BLaER1 (cell line): ENCODE measurements at regions not wholly inside any gene's neighbourhood (a gene's known extent, or its start where the extent isn't known, plus 50 kb on each side); places are given as distances from the start of the nearest gene placed in this dataset.

Experiments used
- H3K27ac ChIP-seq: shearing (Covaris generic); formaldehyde crosslinking; 2 replicates; pipeline ENCODE4 v1.8.1; 2022
- H3K27me3 ChIP-seq: shearing (Covaris generic); formaldehyde crosslinking; 2 replicates; pipeline ENCODE4 v1.8.1; 2022
- H3K36me3 ChIP-seq: shearing (Covaris generic); formaldehyde crosslinking; 2 replicates; pipeline ENCODE4 v1.8.1; 2022
- H3K4me1 ChIP-seq: shearing (Covaris generic); formaldehyde crosslinking; 2 replicates; pipeline ENCODE4 v1.8.1; 2022
- H3K4me2 ChIP-seq: shearing (Covaris generic); formaldehyde crosslinking; 2 replicates; pipeline ENCODE4 v1.8.1; 2022
- H3K4me3 ChIP-seq: shearing (Covaris generic); formaldehyde crosslinking; 2 replicates; pipeline ENCODE4 v1.8.1; 2022
- H3K9ac ChIP-seq: shearing (Covaris generic); formaldehyde crosslinking; 2 replicates; pipeline ENCODE4 v1.8.1; 2022
- H3K9me3 ChIP-seq: shearing (Covaris generic); formaldehyde crosslinking; 2 replicates; pipeline ENCODE4 v1.8.1; 2022
- H4K20me1 ChIP-seq: shearing (Covaris generic); formaldehyde crosslinking; 2 replicates; pipeline ENCODE4 v1.8.1; 2022
- Cebpa-rat ChIP-seq: shearing (Covaris generic); IDR thresholded peaks from 2 replicates; pipeline ENCODE4 v1.8.1; 2022

GRCh38 chr17:73735245-73735644, 91.0 kb upstream of the SDK2 start:
- H3K27me3 ChIP-seq, result no peaks in the 10 kb centered on the region
- no peaks in the 10 kb centered on the region for H3K36me3 ChIP-seq
- no peaks in the 10 kb centered on the region for H4K20me1 ChIP-seq
- H3K27ac ChIP-seq, result no peak overlapping the region
- no peak overlapping the region for H3K9ac ChIP-seq
- peaks cover 14% of the 10 kb centered on the region for H3K9me3 ChIP-seq
- H3K4me2 ChIP-seq, result no peak overlapping the region
- TF ChIP-seq Cebpa-rat, result no peak
- peaks cover 27% of the 10 kb centered on the region for H3K4me1 ChIP-seq
- no peak overlapping the region for H3K4me3 ChIP-seq

DNA sequence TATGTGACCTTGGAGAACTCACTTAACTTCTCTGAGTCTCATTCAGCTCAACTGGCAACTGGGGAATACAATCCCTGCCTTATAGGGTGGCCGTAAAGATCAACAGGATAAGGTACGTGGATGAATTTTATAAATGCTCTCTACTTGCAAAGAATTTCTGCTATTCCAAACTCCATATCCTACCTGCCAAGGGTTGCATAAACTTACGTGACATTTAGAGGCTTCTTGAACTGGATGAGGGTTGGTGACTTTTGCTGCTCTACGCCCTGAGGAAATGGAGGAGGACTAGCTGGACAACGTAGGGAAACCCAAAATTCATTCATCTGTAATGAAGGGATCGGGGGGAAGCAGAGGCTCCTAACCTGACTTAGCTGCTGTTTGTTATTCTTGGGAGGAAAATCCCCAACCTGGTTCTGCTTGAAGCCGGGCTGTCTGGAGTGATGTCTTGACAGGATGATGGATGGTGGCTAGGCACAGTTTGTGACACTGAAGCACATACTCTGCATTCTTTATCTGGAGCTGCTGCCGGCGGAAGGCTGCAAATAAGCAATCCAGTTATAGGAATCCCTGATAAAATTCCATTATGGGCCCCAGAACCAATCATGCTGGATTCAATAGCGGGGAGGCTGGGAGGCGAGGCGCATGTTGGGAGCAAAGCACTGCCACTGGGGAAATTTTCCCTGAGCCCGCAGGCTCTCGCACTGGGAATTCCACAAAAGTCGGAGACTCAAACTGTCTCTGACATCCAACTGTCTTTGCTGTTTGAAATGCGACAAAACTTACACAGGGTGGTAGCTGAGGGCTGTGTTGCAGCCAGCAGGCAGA, 94.7 kb upstream of the SDK2 start:
- H3K9ac ChIP-seq, result peak overlapping the region; percentile 32; the same call in 1 of the 2 replicates
- no peaks in the 10 kb centered on the region for H3K27me3 ChIP-seq
- TF ChIP-seq Cebpa-rat, result no peak

DNA sequence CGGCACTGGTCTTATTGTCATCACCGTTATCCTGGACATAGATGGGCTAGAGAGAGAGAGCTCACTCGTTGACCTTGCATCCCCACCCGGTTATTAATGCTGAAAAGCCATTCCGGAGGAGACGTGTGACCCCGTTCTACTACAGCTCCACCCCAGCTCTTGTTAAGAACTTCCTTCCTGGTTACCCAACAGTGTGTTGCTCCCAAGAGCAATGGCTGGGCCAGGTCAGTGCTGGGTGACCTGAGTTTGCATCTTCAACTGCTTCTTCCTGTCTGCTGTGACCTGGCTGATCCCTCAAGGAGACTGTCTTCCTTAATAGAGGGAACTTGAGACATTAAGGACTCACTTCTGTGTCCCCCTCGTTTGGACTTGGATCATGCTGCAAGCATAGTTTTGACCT, 96.1 kb upstream of the SDK2 start:
- TF ChIP-seq Cebpa-rat, result no peak
- Histone ChIP-seq H3K9me3 (no peaks in the 10 kb centered on the region), H4K20me1 (no peaks in the 10 kb centered on the region), H3K27ac (no peak overlapping the region), H3K36me3 (no peaks in the 10 kb centered on the region), H3K9ac (no peak overlapping the region), H3K27me3 (no peaks in the 10 kb centered on the region), H3K4me2 (peak overlapping the region; percentile 85), H3K4me3 (no peak overlapping the region), H3K4me1 (peaks cover 63% of the 10 kb centered on the region)

More for the DNA sequence above, 94.7 kb upstream of the SDK2 start:
- no peak overlapping the region for H3K27ac ChIP-seq
- H4K20me1 ChIP-seq, result no peaks in the 10 kb centered on the region
- no peaks in the 10 kb centered on the region for H3K36me3 ChIP-seq
- H3K4me2 ChIP-seq, result peak overlapping the region; percentile 85
- no peaks in the 10 kb centered on the region for H3K9me3 ChIP-seq
- peaks cover 54% of the 10 kb centered on the region for H3K4me1 ChIP-seq
- H3K4me3 ChIP-seq, result no peak overlapping the region

- Histone ChIP-seq H3K4me2 (peak overlapping the region; percentile 84), H3K36me3 (no peaks in the 10 kb centered on the region)
Measured at GRCh38 chr17:73742948-73743381, 98.7 kb upstream of the SDK2 start.

GRCh38 chr17:73743518-73744201, 99.4 kb upstream of the SDK2 start:
- TF ChIP-seq Cebpa-rat, result no peak
- H3K27ac ChIP-seq, result no peak overlapping the region
- H3K4me3 ChIP-seq, result no peak overlapping the region
- H4K20me1 ChIP-seq, result no peaks in the 10 kb centered on the region
- H3K36me3 ChIP-seq, result no peaks in the 10 kb centered on the region
- H3K4me2 ChIP-seq, result peak overlapping the region; percentile 84
- peaks cover 67% of the 10 kb centered on the region for H3K4me1 ChIP-seq
- H3K27me3 ChIP-seq, result no peaks in the 10 kb centered on the region
- H3K9ac ChIP-seq, result no peak overlapping the region
- H3K9me3 ChIP-seq, result no peaks in the 10 kb centered on the region

More at GRCh38 chr17:73742948-73743381, 98.7 kb upstream of the SDK2 start:
- Histone ChIP-seq H3K27ac (no peak overlapping the region; the same call in 1 of the 2 replicates), H4K20me1 (no peaks in the 10 kb centered on the region), H3K9me3 (no peaks in the 10 kb centered on the region), H3K9ac (no peak overlapping the region), H3K27me3 (no peaks in the 10 kb centered on the region), H3K4me3 (no peak overlapping the region), H3K4me1 (peaks cover 71% of the 10 kb centered on the region)
- no peak for TF ChIP-seq Cebpa-rat

GRCh38 chr17:73744411-73744810, 100.2 kb upstream of the SDK2 start:
- Histone ChIP-seq H3K27me3 (no peaks in the 10 kb centered on the region), H3K27ac (no peak overlapping the region), H3K9me3 (no peaks in the 10 kb centered on the region), H3K4me3 (no peak overlapping the region), H3K9ac (no peak overlapping the region), H3K4me1 (peaks cover 59% of the 10 kb centered on the region), H3K36me3 (no peaks in the 10 kb centered on the region), H3K4me2 (peak overlapping the region; percentile 84), H4K20me1 (no peaks in the 10 kb centered on the region)
- no peak for TF ChIP-seq Cebpa-rat

DNA sequence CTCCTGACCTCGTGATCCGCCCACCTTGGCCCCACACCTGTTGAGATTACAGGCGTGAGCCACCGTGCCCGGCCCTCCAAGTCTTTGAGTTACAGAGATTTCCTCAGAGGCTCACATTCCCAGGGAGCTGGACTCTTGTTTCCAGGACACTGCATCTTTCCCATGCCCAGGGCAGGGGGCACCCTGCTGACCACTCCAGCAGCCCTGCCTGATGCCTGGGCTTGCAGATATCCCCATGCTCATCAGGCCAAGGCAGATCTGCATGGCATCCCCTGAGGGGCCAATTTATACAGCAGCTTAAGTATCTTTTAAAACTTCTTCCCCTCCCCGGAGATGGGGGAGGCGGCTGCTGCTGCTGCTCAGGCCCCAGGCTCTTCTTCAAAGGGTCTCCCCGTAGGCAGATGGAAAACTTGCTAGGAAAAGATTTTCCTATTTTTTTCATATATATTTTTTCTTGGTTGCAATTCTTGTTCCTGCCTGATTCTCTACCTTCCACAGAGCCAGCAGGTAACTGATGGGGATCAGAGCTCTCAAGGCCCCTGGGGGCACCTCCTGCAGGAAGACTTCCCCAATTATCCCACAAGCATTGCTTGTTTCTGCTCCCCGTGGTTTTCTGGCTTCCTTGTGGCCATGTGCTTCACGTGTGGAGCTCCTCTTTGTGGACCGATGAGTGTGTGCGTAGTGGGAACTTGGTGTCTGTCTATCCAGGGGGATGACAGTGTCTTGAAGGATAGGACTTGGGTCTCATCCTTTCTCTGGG, 102.2 kb upstream of the SDK2 start:
- no peaks in the 10 kb centered on the region for H3K27me3 ChIP-seq
- H3K27ac ChIP-seq, result no peak overlapping the region
- no peaks in the 10 kb centered on the region for H3K9me3 ChIP-seq
- peak overlapping the region; percentile 9 for H3K4me2 ChIP-seq
- no peaks in the 10 kb centered on the region for H3K36me3 ChIP-seq
- no peak overlapping the region for H3K4me3 ChIP-seq
- no peaks in the 10 kb centered on the region for H4K20me1 ChIP-seq
- no peak for TF ChIP-seq Cebpa-rat
- no peak overlapping the region for H3K9ac ChIP-seq
- peaks cover 39% of the 10 kb centered on the region for H3K4me1 ChIP-seq

GRCh38 chr17:73747221-73748002, 103.2 kb upstream of the SDK2 start:
- Histone ChIP-seq H3K27me3 (no peaks in the 10 kb centered on the region), H3K27ac (no peak overlapping the region), H3K36me3 (no peaks in the 10 kb centered on the region), H4K20me1 (no peaks in the 10 kb centered on the region), H3K9me3 (no peaks in the 10 kb centered on the region), H3K4me2 (no peak overlapping the region), H3K4me1 (peaks cover 44% of the 10 kb centered on the region), H3K4me3 (no peak overlapping the region), H3K9ac (no peak overlapping the region)
- TF ChIP-seq Cebpa-rat, result no peak

- no peak overlapping the region for H3K27ac ChIP-seq
- TF ChIP-seq Cebpa-rat, result no peak
- peaks cover 44% of the 10 kb centered on the region for H3K4me1 ChIP-seq
- H3K4me2 ChIP-seq, result no peak overlapping the region
- H3K9ac ChIP-seq, result no peak overlapping the region
- no peaks in the 10 kb centered on the region for H3K27me3 ChIP-seq
- H3K4me3 ChIP-seq, result no peak overlapping the region
- no peaks in the 10 kb centered on the region for H4K20me1 ChIP-seq
- no peaks in the 10 kb centered on the region for H3K36me3 ChIP-seq
- H3K9me3 ChIP-seq, result no peaks in the 10 kb centered on the region
Measured at GRCh38 chr17:73748508-73748907, 104.3 kb upstream of the SDK2 start.
